ENCODE measurements at regions not wholly inside any gene's neighbourhood (a gene's known extent, or its start where the extent isn't known, plus 50 kb on each side); places are given as distances from the start of the nearest gene placed in this dataset.
"Not testable (repeated sequence)": the region's sequence is repeated elsewhere in the genome, so short reads cannot be mapped to it uniquely, and the experiment has no call there.

DNA sequence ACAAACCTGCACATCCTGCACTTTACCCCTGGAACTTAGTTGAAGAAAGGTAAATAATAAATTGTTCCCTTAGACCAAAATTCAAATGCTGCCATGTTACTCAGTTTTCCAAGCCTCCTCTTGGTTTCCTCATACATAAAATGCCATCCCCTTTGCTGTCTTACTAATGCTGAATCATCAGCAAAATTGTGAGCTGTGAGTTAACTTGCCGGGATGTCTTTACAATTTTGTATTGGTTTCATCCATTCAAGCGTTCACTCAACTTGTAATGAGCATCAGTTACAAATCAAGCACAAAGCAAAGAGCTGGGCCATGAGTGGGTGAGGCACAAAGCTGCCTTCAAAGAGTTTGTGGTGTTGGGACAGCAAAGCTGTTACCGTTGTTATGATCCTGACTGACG is 395.8 kb upstream of the ZMIZ1 start:
- H3K36me3 ChIP-seq (replicated peaks in 1 of 2; ENCODE audit: control insufficient read depth in 1 of 2, insufficient read depth in 2 of 2, low read length in 1 of 2) = no peaks in the 10 kb centered on the region
- ChIA-PET POLR2A (no interaction called here), CTCF (interaction anchor here (0.9 to 3.4 kb wide), 4 partner anchors 8 to 17 kb away, joined by 3 to 12 read pairs (median 3); no protein-coding TSS in a partner anchor)
- H4K20me1 ChIP-seq (ENCODE audit: insufficient read depth) = no peaks in the 10 kb centered on the region
- H3K27me3 ChIP-seq (ENCODE audit: insufficient read depth) = no peaks in the 10 kb centered on the region
- H3K9me2 ChIP-seq = no peaks in the 10 kb centered on the region
- DNase-seq = no peak
- H3K9me3 ChIP-seq = no peaks in the 10 kb centered on the region
- no peaks in the 10 kb centered on the region for H3F3A ChIP-seq (replicated peaks; ENCODE audit: insufficient read depth)
- H3K4me3 ChIP-seq (ENCODE audit: low read depth in 2 of 2, low read length in 1 of 2) = no peak overlapping the region
- no peaks in the 10 kb centered on the region for H3K79me2 ChIP-seq (ENCODE audit: insufficient read depth)
- no peak overlapping the region for H3K9ac ChIP-seq
- H3K4me1 ChIP-seq (ENCODE audit: control insufficient read depth in 1 of 2, insufficient read depth in 2 of 2, low read depth in 1 of 2, low read length in 1 of 2) = peaks cover 0 to 5% of the 10 kb centered on the region in 2 experiments; a peak in 1 of 4 replicates
- no peak overlapping the region for H3K4me2 ChIP-seq
- TF ChIP-seq EZH2phosphoT487 (IDR thresholded peaks at IDR 0.05; ENCODE audit: borderline replicate concordance, low read depth) (no peak), YY1 (IDR thresholded peaks at IDR 0.05; ENCODE audit: low read depth) (no peak), FOSL2 (IDR thresholded peaks at IDR 0.05; ENCODE audit: borderline replicate concordance, low read depth) (peak; percentile 50; the same call in 1 of the 2 replicates)
- TF ChIP-seq, protein P1, sequence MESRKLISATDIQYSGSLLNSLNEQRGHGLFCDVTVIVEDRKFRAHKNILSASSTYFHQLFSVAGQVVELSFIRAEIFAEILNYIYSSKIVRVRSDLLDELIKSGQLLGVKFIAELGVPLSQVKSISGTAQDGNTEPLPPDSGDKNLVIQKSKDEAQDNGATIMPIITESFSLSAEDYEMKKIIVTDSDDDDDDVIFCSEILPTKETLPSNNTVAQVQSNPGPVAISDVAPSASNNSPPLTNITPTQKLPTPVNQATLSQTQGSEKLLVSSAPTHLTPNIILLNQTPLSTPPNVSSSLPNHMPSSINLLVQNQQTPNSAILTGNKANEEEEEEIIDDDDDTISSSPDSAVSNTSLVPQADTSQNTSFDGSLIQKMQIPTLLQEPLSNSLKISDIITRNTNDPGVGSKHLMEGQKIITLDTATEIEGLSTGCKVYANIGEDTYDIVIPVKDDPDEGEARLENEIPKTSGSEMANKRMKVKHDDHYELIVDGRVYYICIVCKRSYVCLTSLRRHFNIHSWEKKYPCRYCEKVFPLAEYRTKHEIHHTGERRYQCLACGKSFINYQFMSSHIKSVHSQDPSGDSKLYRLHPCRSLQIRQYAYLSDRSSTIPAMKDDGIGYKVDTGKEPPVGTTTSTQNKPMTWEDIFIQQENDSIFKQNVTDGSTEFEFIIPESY (IDR thresholded peaks at IDR 0.05; ENCODE audit: borderline replicate concordance, low read depth) = no peak
- TF ChIP-seq, protein P2, sequence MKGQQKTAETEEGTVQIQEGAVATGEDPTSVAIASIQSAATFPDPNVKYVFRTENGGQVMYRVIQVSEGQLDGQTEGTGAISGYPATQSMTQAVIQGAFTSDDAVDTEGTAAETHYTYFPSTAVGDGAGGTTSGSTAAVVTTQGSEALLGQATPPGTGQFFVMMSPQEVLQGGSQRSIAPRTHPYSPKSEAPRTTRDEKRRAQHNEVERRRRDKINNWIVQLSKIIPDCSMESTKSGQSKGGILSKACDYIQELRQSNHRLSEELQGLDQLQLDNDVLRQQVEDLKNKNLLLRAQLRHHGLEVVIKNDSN (IDR thresholded peaks at IDR 0.05; ENCODE audit: borderline replicate concordance, low read depth) = no peak
- H2AFZ ChIP-seq (ENCODE audit: low read depth) = peak overlapping the region; percentile 13; the same call in 1 of the 2 replicates
- 61% methylated on average over 4 of the region's 4 CpGs for WGBS (ENCODE audit: low lambda C conversion rate)
- no peak overlapping the region for H3K27ac ChIP-seq (ENCODE audit: low read depth in 2 of 2, low read length in 1 of 2)

DNA sequence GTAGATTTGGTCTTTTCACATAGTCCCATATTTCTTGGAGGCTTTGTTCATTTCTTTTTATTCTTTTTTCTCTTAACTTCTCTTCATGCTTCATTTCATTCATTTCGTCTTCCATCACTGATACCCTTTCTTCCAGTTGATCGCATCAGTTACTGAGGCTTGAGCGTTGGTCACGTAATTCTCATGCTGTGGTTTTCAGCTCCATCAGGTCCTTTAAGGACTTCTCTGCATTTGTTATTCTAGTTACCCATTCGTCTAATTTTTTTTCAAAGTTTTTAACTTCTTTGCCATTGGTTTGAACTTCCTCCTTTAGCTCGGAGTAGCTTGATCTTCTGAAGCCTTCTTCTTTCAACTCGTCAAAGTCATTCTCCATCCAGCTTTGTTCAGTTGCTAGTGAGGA is 387.6 kb upstream of the ZMIZ1 start:
- H4K20me1 ChIP-seq (ENCODE audit: insufficient read depth); H3K27me3 ChIP-seq (ENCODE audit: insufficient read depth); H3K9me3 ChIP-seq; H2AFZ ChIP-seq (ENCODE audit: low read depth); H3K4me2 ChIP-seq; CTCF ChIA-PET; H3F3A ChIP-seq (replicated peaks; ENCODE audit: insufficient read depth); H3K9ac ChIP-seq; DNase-seq; POLR2A ChIA-PET; H3K9me2 ChIP-seq; H3K79me2 ChIP-seq (ENCODE audit: insufficient read depth); H3K27ac ChIP-seq (ENCODE audit: low read depth in 2 of 2, low read length in 1 of 2); H3K36me3 ChIP-seq (replicated peaks in 1 of 2; ENCODE audit: control insufficient read depth in 1 of 2, insufficient read depth in 2 of 2, low read length in 1 of 2); H3K4me3 ChIP-seq (ENCODE audit: low read depth in 2 of 2, low read length in 1 of 2): not testable (repeated sequence)
- peaks cover 0 to 24% of the 10 kb centered on the region in 2 experiments; a peak in 1 of 4 replicates for H3K4me1 ChIP-seq (ENCODE audit: control insufficient read depth in 1 of 2, insufficient read depth in 2 of 2, low read depth in 1 of 2, low read length in 1 of 2)
- WGBS (ENCODE audit: low lambda C conversion rate) = 85% methylated on average over 7 of the region's 7 CpGs

DNA sequence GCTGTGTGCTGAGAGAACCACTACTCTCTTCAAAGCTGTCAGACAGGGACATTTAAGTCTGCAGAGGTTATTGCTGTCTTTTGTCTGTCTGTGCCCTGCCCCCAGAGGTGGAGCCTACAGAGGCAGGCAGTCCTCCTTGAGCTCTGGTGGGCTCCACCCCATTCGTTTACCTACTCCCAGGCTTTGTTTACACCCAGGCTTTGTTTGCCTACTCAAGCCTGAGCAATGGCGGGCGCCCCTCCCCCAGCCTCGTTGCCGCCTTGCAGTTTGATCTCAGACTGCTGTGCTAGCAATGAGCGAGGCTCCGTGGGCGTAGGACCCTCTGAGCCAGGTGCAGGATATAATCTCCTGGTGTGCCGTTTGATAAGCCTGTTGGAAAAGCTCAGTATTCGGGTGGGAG is 386.8 kb upstream of the ZMIZ1 start:
- H3F3A ChIP-seq (replicated peaks; ENCODE audit: insufficient read depth); H2AFZ ChIP-seq (ENCODE audit: low read depth); H3K36me3 ChIP-seq (replicated peaks in 1 of 2; ENCODE audit: control insufficient read depth in 1 of 2, insufficient read depth in 2 of 2, low read length in 1 of 2); H3K27me3 ChIP-seq (ENCODE audit: insufficient read depth); H4K20me1 ChIP-seq (ENCODE audit: insufficient read depth); H3K4me2 ChIP-seq; H3K79me2 ChIP-seq (ENCODE audit: insufficient read depth); H3K27ac ChIP-seq (ENCODE audit: low read depth in 2 of 2, low read length in 1 of 2); DNase-seq; CTCF ChIA-PET; H3K9ac ChIP-seq; H3K9me3 ChIP-seq; H3K9me2 ChIP-seq; H3K4me3 ChIP-seq (ENCODE audit: low read depth in 2 of 2, low read length in 1 of 2): not testable (repeated sequence)
- POLR2A ChIA-PET = interaction anchor here (0.6 kb wide), 1 partner anchor 210 kb away, joined by 3 read pairs; no protein-coding TSS in a partner anchor
- 58% methylated on average over 10 of the region's 10 CpGs for WGBS (ENCODE audit: low lambda C conversion rate)
- H3K4me1 ChIP-seq (ENCODE audit: control insufficient read depth in 1 of 2, insufficient read depth in 2 of 2, low read depth in 1 of 2, low read length in 1 of 2) = peaks cover 0 to 27% of the 10 kb centered on the region in 2 experiments; a peak in 1 of 4 replicates
